Lower leg skin (tissue), 3 donors: ENCODE measurements at regions not wholly inside any gene's neighbourhood (a gene's known extent, or its start where the extent isn't known, plus 50 kb on each side); places are given as distances from the start of the nearest gene placed in this dataset.

Source experiments
- POLR2A ChIP-seq, 2 donors: fragments of 450-650 bp; IDR thresholded peaks; one replicate each; pipeline ENCODE4 v1.6.1; 2016 to 2017; ENCODE audit warnings: antibody characterized with exemption in 2 of 2, mild to moderate bottlenecking in 1 of 2, moderate library complexity in 1 of 2
- TF ChIP-seq, protein P1 (sequence below), 3 donors: fragments of 450-650 bp; IDR thresholded peaks; one replicate each; pipeline ENCODE4 v1.5.1; 2016; ENCODE audit warnings: antibody characterized with exemption in 3 of 3, mild to moderate bottlenecking in 3 of 3, moderate library complexity in 2 of 3

DNA sequence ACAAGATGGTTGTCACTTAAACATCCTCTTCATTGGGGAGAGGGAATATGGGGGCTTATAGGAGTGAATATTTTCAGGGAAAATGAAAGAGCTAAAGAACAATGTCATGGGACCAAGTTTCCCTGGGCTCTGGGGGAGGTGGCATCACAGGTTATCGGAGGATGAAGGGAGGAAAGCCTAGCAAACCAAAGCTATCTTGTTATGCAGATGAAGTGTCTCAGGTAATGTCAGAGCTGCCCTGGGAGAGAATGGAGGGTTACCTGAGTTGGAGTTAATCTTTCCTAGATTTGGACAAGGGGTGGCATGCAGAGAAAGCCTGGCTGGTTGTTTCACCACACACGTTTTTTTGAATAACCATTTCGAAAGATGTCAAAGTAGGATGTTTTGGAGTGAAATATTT, 308.1 kb upstream of the ATP10A start:
- TF ChIP-seq, protein P1, sequence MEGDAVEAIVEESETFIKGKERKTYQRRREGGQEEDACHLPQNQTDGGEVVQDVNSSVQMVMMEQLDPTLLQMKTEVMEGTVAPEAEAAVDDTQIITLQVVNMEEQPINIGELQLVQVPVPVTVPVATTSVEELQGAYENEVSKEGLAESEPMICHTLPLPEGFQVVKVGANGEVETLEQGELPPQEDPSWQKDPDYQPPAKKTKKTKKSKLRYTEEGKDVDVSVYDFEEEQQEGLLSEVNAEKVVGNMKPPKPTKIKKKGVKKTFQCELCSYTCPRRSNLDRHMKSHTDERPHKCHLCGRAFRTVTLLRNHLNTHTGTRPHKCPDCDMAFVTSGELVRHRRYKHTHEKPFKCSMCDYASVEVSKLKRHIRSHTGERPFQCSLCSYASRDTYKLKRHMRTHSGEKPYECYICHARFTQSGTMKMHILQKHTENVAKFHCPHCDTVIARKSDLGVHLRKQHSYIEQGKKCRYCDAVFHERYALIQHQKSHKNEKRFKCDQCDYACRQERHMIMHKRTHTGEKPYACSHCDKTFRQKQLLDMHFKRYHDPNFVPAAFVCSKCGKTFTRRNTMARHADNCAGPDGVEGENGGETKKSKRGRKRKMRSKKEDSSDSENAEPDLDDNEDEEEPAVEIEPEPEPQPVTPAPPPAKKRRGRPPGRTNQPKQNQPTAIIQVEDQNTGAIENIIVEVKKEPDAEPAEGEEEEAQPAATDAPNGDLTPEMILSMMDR (IDR thresholded peaks at IDR 0.05): no peak
- no peak for TF ChIP-seq POLR2A (IDR thresholded peaks at IDR 0.05)
